AG04449 (cell line): ENCODE measurements at regions not wholly inside any gene's neighbourhood (a gene's known extent, or its start where the extent isn't known, plus 50 kb on each side); places are given as distances from the start of the nearest gene placed in this dataset.

Experiments used
- CTCF ChIA-PET: fragments of 350-600 bp; formaldehyde crosslinking; extraction: SDS; loops from one replicate; lab custom pipeline; 2021; ENCODE audit warnings: antibody characterized with exemption; lab: Yijun Ruan, JAX
- POLR2A ChIA-PET: fragments of 400-600, 350-600 bp; formaldehyde crosslinking; extraction: SDS; loops from one replicate; lab custom pipeline; 2020; ENCODE audit warnings: antibody characterized with exemption, inconsistent platforms; lab: Yijun Ruan, JAX
- DNase-seq: peaks from one replicate; pipeline ENCODE4 v3.0.0-alpha.2; 2010; ENCODE audit warnings: low read depth, low spot score
- H3K4me3 ChIP-seq: 2 replicates; pipeline ENCODE4 v1.5.1; 2011; ENCODE audit warnings: low read depth, mild to moderate bottlenecking, control low read depth, low read length
- TF ChIP-seq, protein P1 (sequence below): IDR thresholded peaks from one replicate; pipeline ENCODE4 v1.5.1; 2011; ENCODE audit warnings: mild to moderate bottlenecking, moderate library complexity, low read length, control low read depth, inconsistent platforms; ENCODE audit not compliant: insufficient read depth; ENCODE audit errors: missing control alignments

DNA sequence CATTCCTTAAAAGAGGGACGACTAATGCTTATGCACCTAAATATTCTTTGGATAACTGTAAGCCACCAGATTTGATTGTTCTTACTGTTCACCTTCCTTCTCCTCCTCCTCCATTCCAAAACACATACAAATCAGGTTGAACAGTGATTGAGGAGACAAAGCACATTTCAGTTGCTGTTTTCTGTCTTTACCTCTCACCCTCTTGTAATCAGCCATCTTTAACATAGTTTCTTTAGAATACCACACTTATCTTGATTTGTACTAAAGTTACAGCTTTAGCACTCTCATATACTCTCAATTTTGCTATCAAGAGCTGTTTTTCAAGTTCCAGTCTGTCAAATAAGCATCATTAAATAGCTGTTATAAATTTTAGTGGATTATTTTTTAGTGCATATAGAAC, 338.3 kb upstream of the RGS6 start:
- CTCF ChIA-PET, result interaction anchor here (1.1 kb wide), 1 partner anchor 159 kb away, joined by 3 read pairs; no protein-coding TSS in a partner anchor

DNA sequence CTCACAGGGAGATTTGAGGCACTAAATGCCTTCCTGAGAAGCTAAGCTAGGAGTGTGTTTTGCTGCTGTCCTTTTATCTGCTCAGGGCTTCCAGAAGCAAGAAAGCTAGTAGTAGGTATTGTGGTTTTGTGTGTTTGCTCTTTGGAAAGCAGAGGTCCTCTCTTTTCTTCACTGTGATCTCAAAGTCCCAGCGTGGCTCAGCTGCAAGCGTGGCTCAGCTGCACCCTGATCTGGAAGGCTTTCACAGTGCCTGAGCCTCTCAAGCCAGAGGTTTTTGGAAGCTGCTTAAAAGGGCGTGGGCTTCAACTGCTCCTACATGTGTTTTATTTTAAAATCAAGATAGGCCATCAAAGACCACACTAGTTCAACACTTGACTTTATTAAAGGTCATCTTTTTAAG, 337.4 kb upstream of the RGS6 start:
- H3K4me3 ChIP-seq, result no peak overlapping the region
- DNase-seq, result no peak
- ChIA-PET CTCF (interaction anchor here (0.6 to 1.1 kb wide), 4 partner anchors 18 to 456 kb away, joined by 3 to 6 read pairs (median 3); no protein-coding TSS in a partner anchor), POLR2A (no interaction called here)
- TF ChIP-seq, protein P1, sequence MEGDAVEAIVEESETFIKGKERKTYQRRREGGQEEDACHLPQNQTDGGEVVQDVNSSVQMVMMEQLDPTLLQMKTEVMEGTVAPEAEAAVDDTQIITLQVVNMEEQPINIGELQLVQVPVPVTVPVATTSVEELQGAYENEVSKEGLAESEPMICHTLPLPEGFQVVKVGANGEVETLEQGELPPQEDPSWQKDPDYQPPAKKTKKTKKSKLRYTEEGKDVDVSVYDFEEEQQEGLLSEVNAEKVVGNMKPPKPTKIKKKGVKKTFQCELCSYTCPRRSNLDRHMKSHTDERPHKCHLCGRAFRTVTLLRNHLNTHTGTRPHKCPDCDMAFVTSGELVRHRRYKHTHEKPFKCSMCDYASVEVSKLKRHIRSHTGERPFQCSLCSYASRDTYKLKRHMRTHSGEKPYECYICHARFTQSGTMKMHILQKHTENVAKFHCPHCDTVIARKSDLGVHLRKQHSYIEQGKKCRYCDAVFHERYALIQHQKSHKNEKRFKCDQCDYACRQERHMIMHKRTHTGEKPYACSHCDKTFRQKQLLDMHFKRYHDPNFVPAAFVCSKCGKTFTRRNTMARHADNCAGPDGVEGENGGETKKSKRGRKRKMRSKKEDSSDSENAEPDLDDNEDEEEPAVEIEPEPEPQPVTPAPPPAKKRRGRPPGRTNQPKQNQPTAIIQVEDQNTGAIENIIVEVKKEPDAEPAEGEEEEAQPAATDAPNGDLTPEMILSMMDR, result no peak

More for the DNA sequence above, 338.3 kb upstream of the RGS6 start:
- no peak overlapping the region for H3K4me3 ChIP-seq
- POLR2A ChIA-PET, result no interaction called here
- no peak for DNase-seq
- TF ChIP-seq, protein P1, result no peak

DNA sequence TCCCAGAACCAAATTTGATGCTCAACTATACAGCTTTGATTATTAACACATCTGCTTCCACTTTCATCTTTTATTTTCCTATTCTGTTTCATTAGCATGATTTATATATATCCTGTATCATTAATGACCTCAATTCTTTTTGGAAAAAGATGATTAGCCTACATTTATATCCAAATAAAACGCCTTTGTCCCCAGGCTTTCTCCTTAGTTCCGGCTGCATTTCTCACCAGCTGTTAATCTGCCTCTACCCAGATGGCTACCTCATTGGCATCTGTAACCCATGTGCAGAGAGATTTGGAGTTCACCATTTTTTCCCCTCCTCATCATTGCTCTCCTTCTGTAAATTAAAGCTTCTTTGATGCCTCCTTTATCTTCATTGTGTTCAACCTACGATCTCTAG, 336.8 kb upstream of the RGS6 start:
- no peak overlapping the region for H3K4me3 ChIP-seq
- DNase-seq, result no peak
- ChIA-PET CTCF (interaction anchor here (0.6 to 1.2 kb wide), 4 partner anchors 17 to 457 kb away, joined by 3 to 6 read pairs (median 3); no protein-coding TSS in a partner anchor), POLR2A (interaction anchor here (0.6 kb wide), 1 partner anchor 107 kb away, joined by 4 read pairs; no protein-coding TSS in a partner anchor)
- TF ChIP-seq, protein P1, result no peak

DNA sequence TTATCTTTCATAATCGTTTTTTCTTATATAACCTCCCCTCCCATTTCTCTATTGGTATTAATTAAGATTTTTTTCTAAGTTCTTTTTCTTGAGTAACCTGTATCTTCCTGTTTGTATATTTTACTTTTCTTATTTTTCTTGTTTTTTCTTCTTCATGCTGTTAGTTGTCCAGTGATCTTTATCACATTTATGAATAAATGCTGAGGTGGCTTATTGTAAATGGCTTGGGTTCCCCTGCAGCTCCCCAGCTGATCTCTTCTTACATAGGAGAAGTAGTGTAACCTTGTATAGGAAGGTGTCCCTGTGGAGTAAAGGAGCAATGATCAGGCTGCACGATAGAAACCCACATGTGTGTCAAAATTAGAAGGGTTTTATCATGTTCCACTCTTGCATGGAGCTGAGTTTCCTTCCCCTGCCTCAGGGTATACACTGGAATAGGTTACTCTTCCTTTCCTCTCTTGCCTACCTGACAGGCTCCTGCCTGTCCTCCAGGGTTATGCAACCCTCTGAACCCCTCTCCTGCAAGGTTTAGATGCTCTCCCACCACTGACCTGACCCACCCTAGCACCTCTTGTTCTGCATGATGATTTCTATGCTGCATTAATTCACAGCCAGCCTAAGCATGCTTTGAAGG, 334.8 kb upstream of the RGS6 start:
- POLR2A ChIA-PET, result no interaction called here
- CTCF ChIA-PET, result no interaction called here
- DNase-seq, result no peak
- TF ChIP-seq, protein P1, result no peak
- no peak overlapping the region for H3K4me3 ChIP-seq

DNA sequence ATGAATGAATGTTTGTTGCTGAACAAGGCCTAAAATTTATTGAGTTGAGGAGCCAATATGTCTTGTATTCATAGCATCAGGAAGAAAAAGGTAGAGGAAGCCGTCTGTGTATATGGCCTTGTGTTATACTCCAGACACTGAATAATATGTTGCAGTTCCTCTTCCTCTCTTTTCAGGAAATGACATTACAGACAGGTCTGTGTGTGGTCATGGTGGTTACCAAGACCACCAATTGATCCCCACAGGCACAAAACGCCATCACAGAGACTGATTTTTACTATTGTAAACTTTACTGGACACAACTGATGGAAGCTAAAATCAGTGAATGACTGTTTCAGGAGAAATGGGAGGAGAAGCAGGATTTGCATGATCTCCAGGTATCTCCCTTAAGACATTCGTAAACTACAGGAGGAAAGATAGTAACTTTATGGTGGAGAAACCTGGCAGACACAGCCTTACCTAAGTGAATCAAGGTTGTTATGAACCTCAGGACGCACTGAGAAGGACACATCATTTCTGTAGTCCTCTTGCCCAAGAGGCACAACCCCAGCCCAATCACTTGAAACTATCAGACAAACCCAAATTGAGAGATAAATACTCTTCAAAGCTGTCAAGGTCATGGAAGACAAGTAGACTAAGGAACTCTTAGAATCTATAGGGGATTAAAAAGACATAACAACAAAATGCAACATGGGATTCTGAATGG, 334.1 kb upstream of the RGS6 start:
- TF ChIP-seq, protein P1, result no peak
- CTCF ChIA-PET, result no interaction called here
- POLR2A ChIA-PET, result no interaction called here
- no peak overlapping the region for H3K4me3 ChIP-seq
- DNase-seq, result no peak

GRCh38 chr14:71600309-71600708, 331.9 kb upstream of the RGS6 start:
- no peak for DNase-seq
- TF ChIP-seq, protein P1, result no peak
- CTCF ChIA-PET, result no interaction called here
- no peak overlapping the region for H3K4me3 ChIP-seq
- POLR2A ChIA-PET, result no interaction called here
